ENCODE measurements at regions not wholly inside any gene's neighbourhood (a gene's known extent, or its start where the extent isn't known, plus 50 kb on each side); places are given as distances from the start of the nearest gene placed in this dataset.
"Not testable (repeated sequence)": the region's sequence is repeated elsewhere in the genome, so short reads cannot be mapped to it uniquely, and the experiment has no call there.

DNA sequence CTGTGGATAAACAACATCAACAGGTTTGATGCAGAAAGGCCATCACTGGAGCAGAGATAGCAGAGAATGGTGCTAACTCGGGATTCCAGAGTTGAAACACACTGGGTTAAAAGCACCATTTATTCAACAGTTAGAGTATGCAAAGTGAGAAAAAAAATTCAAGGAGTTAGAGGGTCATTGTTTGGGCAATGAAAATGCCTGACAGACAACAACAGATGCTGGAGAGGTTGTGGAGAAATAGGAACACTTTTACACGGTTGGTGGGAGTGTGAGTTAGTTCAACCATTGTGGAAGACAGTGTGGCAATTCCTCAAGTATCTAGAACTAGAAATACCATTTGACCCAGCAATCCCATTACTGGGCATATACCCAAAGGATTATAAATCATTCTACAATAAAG is 77.4 kb upstream of the SEMA3C start:
- TF ChIP-seq, protein P1, sequence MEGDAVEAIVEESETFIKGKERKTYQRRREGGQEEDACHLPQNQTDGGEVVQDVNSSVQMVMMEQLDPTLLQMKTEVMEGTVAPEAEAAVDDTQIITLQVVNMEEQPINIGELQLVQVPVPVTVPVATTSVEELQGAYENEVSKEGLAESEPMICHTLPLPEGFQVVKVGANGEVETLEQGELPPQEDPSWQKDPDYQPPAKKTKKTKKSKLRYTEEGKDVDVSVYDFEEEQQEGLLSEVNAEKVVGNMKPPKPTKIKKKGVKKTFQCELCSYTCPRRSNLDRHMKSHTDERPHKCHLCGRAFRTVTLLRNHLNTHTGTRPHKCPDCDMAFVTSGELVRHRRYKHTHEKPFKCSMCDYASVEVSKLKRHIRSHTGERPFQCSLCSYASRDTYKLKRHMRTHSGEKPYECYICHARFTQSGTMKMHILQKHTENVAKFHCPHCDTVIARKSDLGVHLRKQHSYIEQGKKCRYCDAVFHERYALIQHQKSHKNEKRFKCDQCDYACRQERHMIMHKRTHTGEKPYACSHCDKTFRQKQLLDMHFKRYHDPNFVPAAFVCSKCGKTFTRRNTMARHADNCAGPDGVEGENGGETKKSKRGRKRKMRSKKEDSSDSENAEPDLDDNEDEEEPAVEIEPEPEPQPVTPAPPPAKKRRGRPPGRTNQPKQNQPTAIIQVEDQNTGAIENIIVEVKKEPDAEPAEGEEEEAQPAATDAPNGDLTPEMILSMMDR (tag by site-specific recombination; IDR thresholded peaks at IDR 0.05), result not testable (repeated sequence)
- not testable (repeated sequence) for TF ChIP-seq TRIM28 (IDR thresholded peaks at IDR 0.05; ENCODE audit: borderline replicate concordance, low read length)
